ENCODE measurements at regions not wholly inside any gene's neighbourhood (a gene's known extent, or its start where the extent isn't known, plus 50 kb on each side); places are given as distances from the start of the nearest gene placed in this dataset.

DNA sequence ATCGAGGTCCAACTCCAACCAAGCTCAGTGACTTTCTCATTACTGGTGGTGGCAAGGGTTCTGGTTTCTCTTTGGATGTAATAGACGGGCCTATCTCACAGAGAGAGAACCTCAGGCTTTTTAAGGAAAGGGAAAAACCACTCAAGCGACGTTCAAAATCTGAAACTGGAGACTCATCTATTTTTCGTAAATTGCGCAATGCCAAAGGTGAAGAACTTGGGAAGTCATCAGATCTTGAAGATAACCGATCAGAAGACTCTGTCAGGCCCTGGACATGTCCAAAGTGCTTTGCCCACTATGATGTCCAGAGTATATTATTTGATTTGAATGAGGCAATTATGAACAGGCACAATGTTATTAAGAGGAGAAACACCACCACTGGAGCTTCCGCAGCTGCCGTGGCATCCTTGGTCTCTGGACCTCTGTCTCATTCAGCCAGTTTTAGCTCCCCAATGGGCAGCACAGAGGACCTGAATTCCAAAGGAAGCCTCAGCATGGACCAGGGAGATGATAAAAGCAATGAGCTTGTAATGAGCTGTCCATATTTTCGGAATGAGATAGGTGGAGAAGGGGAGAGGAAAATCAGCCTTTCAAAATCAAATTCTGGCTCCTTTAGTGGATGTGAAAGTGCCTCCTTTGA lies 343.5 kb upstream of the RGS6 start:
- no peak for DNase-seq (ENCODE audit: extremely low read depth in 1 of 2, low read depth in 1 of 2)

DNA sequence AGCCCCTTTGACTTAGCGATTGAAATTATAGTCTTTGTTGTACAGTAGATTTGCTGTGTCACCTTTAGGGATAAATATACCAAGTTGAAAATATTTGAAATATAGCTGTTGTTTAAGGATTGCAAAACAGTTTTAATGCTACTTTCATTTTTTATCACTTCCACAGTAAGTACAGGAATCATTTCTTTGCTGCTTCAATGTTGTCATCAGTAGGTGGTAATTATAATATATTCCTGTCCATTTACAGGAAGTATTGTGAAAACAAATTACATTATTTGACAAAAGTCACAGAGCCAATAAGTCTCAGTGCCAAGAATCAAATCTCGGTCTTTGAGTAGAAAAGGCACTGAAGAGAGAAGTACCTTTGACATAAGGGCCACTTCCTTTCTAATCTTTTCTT lies 342.6 kb upstream of the RGS6 start:
- DNase-seq (ENCODE audit: extremely low read depth in 1 of 2, low read depth in 1 of 2) = no peak

DNA sequence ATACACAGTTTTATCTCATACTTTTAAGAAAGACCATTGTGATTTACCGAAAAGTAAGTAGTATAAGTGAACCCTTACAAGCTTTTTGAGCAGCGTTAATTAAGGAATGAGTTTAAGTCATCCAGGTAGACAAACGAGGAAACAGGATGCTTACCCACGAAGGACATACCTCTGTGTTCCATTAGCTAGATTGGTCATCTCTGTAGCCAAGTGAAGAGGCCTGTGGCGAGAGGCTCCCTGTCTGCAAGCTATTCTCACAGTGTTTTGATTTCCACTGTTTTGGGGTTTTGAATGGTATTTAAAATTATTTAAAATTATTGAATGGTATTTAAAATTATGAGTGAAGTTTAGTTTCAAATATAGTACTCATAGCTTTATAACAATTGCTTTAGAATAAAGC lies 342.1 kb upstream of the RGS6 start:
- no peak for DNase-seq (ENCODE audit: extremely low read depth in 1 of 2, low read depth in 1 of 2)

DNA sequence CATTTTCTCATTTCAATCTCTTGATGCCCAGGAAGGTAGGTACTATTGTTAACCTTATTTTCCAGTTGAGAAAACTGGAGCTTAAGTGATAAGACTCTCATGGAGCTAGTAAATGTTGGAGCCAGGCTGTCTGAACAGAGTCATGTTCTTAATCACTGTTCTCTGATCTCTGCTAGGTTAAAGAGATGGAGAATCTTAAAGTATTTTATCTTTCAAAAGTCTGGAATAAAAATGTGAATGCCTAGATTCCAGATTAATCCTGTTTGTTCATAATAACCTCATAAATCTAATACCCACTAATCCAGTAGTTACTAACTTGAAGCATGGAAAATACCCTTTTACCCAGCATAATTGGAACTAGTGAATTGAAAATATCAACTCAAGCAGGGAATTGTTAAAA lies 341.0 kb upstream of the RGS6 start:
- DNase-seq (ENCODE audit: extremely low read depth in 1 of 2, low read depth in 1 of 2) = no peak

DNA sequence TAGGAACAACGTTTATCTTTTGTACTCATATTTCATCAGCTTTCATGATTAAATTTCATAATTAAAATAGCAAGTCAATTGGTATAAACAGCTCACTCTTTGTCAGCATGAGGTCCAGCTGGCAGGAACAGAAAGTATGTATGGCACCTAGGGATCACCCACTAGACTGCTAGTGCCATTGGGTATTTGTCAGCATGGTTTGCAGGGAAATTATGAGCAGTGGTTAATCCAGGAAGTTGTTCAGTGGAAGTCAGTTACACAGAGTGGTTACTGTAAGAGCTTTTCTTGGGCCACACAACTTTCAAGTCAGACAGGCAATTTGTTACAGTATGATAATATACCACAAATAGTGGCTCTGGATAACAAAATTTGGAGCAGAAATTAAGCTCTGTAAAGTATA lies 340.3 kb upstream of the RGS6 start:
- no peak for DNase-seq (ENCODE audit: extremely low read depth in 1 of 2, low read depth in 1 of 2)

DNA sequence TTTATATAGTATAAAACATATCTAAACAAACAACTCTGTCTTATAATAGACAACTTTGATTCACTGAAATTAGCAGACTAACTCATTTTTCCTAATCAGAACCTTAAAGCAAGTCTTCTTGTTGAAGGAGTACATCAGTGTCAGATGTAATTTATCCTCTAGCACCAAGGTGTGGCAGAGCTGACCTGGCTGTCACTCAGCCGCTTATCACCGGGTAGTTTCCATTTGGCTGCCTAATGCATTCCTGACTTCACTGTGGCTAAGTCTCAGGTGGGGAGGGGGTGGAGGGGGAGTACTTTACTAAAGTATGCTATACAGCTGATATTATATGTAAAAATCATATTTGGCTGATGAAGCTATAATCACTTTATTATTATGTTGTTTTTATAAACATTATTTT lies 339.9 kb upstream of the RGS6 start:
- DNase-seq (ENCODE audit: extremely low read depth in 1 of 2, low read depth in 1 of 2) = no peak

DNA sequence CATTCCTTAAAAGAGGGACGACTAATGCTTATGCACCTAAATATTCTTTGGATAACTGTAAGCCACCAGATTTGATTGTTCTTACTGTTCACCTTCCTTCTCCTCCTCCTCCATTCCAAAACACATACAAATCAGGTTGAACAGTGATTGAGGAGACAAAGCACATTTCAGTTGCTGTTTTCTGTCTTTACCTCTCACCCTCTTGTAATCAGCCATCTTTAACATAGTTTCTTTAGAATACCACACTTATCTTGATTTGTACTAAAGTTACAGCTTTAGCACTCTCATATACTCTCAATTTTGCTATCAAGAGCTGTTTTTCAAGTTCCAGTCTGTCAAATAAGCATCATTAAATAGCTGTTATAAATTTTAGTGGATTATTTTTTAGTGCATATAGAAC lies 338.3 kb upstream of the RGS6 start:
- no peak for DNase-seq (ENCODE audit: extremely low read depth in 1 of 2, low read depth in 1 of 2)

DNA sequence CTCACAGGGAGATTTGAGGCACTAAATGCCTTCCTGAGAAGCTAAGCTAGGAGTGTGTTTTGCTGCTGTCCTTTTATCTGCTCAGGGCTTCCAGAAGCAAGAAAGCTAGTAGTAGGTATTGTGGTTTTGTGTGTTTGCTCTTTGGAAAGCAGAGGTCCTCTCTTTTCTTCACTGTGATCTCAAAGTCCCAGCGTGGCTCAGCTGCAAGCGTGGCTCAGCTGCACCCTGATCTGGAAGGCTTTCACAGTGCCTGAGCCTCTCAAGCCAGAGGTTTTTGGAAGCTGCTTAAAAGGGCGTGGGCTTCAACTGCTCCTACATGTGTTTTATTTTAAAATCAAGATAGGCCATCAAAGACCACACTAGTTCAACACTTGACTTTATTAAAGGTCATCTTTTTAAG lies 337.4 kb upstream of the RGS6 start:
- no peak for DNase-seq (ENCODE audit: extremely low read depth in 1 of 2, low read depth in 1 of 2)

DNA sequence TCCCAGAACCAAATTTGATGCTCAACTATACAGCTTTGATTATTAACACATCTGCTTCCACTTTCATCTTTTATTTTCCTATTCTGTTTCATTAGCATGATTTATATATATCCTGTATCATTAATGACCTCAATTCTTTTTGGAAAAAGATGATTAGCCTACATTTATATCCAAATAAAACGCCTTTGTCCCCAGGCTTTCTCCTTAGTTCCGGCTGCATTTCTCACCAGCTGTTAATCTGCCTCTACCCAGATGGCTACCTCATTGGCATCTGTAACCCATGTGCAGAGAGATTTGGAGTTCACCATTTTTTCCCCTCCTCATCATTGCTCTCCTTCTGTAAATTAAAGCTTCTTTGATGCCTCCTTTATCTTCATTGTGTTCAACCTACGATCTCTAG lies 336.8 kb upstream of the RGS6 start:
- no peak for DNase-seq (ENCODE audit: extremely low read depth in 1 of 2, low read depth in 1 of 2)

DNA sequence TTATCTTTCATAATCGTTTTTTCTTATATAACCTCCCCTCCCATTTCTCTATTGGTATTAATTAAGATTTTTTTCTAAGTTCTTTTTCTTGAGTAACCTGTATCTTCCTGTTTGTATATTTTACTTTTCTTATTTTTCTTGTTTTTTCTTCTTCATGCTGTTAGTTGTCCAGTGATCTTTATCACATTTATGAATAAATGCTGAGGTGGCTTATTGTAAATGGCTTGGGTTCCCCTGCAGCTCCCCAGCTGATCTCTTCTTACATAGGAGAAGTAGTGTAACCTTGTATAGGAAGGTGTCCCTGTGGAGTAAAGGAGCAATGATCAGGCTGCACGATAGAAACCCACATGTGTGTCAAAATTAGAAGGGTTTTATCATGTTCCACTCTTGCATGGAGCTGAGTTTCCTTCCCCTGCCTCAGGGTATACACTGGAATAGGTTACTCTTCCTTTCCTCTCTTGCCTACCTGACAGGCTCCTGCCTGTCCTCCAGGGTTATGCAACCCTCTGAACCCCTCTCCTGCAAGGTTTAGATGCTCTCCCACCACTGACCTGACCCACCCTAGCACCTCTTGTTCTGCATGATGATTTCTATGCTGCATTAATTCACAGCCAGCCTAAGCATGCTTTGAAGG lies 334.8 kb upstream of the RGS6 start:
- DNase-seq (ENCODE audit: extremely low read depth in 1 of 2, low read depth in 1 of 2) = no peak

DNA sequence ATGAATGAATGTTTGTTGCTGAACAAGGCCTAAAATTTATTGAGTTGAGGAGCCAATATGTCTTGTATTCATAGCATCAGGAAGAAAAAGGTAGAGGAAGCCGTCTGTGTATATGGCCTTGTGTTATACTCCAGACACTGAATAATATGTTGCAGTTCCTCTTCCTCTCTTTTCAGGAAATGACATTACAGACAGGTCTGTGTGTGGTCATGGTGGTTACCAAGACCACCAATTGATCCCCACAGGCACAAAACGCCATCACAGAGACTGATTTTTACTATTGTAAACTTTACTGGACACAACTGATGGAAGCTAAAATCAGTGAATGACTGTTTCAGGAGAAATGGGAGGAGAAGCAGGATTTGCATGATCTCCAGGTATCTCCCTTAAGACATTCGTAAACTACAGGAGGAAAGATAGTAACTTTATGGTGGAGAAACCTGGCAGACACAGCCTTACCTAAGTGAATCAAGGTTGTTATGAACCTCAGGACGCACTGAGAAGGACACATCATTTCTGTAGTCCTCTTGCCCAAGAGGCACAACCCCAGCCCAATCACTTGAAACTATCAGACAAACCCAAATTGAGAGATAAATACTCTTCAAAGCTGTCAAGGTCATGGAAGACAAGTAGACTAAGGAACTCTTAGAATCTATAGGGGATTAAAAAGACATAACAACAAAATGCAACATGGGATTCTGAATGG lies 334.1 kb upstream of the RGS6 start:
- DNase-seq (ENCODE audit: extremely low read depth in 1 of 2, low read depth in 1 of 2) = no peak

DNA sequence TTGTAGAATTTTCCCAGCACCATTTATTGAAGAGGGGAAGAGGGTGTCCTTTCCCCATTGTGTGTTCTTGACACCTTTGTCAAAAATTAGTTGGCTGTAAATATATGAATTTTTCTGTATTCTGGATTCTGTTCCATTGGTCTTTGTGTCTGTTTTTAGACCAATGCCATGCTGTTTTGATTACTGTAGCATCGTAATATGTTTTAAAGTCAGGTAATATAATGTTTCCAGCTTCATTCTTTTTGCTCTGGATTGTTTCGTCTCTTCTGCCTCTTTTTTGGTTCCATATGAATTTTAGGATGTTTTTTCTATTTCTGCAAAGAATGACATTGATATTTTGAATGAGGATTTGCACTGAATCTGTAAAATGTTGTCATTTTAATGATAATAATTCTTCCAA lies 331.9 kb upstream of the RGS6 start:
- no peak for DNase-seq (ENCODE audit: extremely low read depth in 1 of 2, low read depth in 1 of 2)

DNA sequence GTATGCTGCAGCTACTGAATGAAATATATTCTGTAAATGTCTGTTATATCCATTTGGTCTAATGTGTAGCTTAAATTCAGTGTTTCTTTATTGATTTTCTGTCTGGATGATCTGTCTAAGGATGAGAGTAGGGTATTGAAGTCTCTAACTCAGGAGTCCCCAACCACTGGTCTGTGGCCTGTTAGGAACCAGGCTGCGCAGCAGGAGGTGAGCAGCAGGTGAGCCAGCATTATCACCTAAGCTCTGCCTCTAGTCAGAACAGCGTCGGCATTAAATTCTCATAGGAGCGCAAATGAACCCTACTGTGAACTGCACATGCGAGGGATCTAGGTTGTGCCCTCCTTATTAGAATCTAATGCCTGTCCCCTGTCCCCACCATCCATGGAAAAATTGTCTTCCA lies 329.7 kb upstream of the RGS6 start:
- no peak for DNase-seq (ENCODE audit: extremely low read depth in 1 of 2, low read depth in 1 of 2)

DNA sequence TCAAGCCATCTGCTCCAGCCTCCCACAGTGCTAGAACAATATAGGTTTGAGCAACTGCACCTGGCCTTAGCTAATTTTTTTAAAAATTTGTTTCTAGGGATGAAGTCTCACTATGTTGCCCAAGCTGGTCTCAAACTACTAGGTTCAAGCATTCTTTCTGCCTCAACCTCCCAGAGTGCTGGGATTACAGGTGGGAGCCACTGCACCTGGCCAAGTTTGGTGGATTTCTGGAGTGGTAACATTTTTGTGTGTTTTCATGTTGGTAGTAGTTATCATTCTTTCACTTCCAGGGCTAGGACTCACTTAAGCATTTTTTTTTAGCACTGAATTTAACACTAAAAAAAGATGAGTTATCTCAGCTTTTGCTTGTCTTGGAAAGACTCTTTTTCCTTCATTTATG lies 328.0 kb upstream of the RGS6 start:
- no peak for DNase-seq (ENCODE audit: extremely low read depth in 1 of 2, low read depth in 1 of 2)

DNA sequence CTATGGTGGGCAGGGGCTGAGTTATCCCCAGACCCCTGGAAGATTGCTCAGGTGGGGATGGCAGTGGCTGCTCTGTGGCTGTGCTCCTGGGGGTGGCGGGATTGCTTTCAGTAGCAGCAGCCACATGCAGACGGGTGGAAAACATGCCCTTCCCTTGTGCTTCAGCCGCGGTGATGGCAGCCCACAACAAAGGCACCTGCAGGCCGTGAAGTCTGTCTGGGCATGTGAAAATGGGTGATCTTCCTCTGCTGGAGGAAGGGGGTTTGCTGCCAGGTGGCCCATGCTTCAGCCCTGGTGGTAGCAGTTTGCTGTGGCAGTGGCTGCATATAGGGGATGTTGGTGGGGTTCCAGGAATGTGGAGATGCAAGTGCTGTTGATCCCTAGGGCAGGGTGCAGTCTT lies 326.2 kb upstream of the RGS6 start:
- DNase-seq (ENCODE audit: extremely low read depth in 1 of 2, low read depth in 1 of 2) = no peak

DNA sequence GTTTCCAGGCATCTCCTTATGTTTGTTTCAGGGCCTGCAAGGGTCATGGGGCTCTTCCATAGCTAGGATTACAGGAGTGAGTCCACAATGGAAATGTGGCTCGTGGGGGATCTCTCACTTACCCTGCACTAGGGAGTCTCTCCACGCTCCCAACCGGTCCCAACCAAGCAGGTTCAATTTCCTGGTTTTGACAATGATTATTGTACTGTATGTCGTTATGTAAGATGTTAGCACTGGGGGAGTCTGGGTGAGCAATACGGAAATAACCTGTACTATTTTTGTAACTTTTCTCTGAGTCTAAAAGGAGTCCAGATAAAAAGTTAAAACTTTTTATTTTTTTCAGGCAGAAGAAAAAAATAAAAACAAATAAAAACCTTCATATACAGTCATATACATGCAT lies 325.7 kb upstream of the RGS6 start:
- DNase-seq (ENCODE audit: extremely low read depth in 1 of 2, low read depth in 1 of 2) = no peak

DNA sequence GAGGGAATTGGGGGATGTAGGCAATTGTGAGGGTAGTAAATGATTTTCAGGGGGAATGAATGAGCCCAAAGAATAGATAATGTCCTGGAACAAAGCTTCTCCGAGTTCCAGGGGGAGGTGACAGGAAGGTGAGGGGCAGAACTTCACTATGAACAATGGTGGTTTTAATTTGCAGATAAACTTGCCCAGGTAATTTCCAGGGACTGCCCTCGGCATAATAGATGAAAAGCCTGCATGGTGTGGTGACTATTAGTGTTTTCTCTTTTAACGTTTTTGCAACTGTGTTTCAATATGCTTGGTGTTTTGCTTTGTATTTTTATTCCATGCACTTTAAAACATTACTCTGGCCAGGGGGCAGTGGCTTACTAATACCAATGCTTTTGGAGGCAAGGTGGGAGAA lies 325.2 kb upstream of the RGS6 start:
- no peak for DNase-seq (ENCODE audit: extremely low read depth in 1 of 2, low read depth in 1 of 2)

DNA sequence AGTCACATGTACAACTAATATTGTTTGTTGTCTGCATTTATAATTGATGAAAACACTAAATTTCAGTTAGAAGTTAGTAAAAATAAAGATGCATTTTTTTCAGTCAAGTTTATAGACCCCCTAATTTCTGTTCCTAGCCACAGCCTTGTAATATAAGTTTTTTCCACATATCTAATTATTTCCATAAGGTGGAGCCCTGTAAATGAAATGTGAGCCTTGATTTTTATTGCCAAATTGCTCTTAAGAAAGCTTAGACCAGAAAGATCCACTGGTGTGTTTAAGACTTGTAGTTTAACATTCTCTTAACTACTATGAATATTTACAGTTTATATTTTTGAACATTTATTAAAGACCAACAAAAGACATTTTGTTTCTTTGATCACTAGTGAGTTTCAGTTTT lies 322.1 kb upstream of the RGS6 start:
- no peak for DNase-seq (ENCODE audit: extremely low read depth in 1 of 2, low read depth in 1 of 2)

DNA sequence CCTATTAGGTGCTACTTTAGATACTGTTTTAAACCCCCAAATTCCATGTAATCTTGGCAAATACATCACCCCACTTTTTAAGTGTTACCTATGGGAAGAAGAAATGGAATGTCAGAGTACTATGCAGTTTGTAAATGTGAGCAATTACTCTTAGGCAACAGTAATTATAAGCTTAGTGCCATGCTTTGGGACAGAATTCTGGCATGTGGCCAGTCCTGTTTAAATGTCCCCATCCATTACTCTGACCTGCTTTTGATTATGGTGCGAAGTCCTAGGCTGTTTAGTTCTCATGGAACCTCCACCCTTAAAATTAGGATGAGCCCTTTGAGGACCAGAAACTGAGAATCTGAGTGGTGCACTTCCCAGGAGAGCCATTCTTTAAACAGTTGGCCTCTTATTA lies 321.4 kb upstream of the RGS6 start:
- no peak for DNase-seq (ENCODE audit: extremely low read depth in 1 of 2, low read depth in 1 of 2)

DNA sequence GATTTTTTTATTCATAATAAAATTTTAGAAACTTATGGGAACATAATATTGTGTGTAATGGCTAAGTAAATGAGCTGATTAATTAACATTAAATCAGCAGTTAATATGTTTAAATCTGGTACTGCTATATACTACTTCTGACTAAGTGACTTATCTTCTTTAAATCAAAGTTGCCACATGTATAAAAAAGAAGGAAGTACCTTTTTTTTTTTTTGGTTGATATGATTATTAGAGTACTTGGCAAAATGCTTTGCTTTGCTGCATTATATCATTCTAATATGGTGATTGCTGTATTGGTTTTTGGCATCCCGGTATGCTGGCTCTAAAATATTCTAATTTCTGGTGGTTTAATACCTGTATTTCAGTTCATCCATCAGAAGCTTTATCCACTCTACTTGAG lies 319.1 kb upstream of the RGS6 start:
- no peak for DNase-seq (ENCODE audit: extremely low read depth in 1 of 2, low read depth in 1 of 2)

DNA sequence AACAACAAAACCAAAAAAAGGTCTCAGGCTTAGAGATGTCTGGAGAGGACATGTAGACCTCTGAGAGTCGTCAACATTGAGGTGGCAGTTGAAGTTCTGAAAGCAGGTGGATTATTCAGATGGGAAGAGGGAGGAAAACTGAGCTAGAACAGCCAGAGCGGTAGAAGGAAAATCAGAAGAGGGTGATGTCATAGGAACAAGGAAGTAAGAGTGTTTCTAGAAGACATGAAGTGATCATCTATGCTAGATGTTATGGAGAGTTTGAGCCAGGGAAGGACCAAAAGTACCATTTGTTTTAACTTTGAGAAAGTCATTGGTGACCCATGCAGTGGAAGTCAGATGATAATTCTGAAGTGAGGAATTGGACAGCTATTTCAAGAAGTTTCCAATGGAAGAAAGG lies 316.2 kb upstream of the RGS6 start:
- DNase-seq (ENCODE audit: extremely low read depth in 1 of 2, low read depth in 1 of 2) = no peak

DNA sequence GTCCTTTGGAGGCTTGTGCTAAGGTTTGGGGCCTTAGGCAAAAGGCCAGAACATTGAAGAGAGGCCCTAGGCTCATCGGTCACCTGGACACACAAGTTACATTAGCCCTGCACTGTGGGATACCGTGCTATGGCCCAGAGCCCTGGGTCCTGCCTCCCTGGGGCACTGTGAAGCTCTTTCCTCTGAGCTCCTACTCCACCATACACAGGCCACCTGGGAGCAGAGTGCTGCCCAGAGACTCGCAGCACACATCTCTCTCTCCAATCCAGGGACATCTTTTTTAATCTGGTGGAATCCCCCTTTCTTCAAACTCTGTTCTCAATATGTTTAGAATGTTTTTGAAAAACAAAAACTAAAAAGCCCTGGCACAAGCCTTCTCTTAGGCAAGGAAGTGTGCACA lies 314.2 kb upstream of the RGS6 start:
- DNase-seq (ENCODE audit: extremely low read depth in 1 of 2, low read depth in 1 of 2) = no peak

DNA sequence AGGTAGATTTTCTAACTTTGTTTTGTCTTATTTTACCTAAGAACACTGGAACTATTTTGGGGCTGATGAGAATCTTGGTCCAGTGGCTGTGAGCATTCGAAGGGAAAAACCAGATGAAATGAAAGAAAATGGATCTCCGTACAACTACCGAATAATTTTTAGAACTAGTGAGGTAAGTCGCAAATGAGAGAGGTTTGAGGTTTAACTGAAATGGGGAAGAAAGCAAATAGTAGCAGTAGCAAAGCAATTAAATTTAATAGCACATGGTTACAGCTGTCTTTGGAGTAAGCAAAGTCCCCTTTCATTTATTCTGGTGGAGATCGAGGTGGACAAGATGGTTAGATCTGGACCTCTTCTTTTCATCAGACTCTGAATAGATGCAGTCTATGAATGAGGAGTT lies 313.5 kb upstream of the RGS6 start:
- DNase-seq (ENCODE audit: extremely low read depth in 1 of 2, low read depth in 1 of 2) = no peak
